HG03159 (cell line): ENCODE measurements at regions not wholly inside any gene's neighbourhood (a gene's known extent, or its start where the extent isn't known, plus 50 kb on each side); places are given as distances from the start of the nearest gene placed in this dataset.
"Not testable (repeated sequence)": the region's sequence is repeated elsewhere in the genome, so short reads cannot be mapped to it uniquely, and the experiment has no call there.

Experiments used
- ATAC-seq: cut with Tn5 transposase; IDR thresholded peaks from one replicate; pipeline ENCODE4 v1.9.1; 2021; ENCODE audit warnings: mild to moderate bottlenecking, moderate library complexity; ENCODE audit not compliant: unreplicated experiment

- not testable (repeated sequence) for ATAC-seq
Measured at GRCh38 chr10:77740396-77740795, 102.8 kb upstream of the KCNMA1 start.

DNA sequence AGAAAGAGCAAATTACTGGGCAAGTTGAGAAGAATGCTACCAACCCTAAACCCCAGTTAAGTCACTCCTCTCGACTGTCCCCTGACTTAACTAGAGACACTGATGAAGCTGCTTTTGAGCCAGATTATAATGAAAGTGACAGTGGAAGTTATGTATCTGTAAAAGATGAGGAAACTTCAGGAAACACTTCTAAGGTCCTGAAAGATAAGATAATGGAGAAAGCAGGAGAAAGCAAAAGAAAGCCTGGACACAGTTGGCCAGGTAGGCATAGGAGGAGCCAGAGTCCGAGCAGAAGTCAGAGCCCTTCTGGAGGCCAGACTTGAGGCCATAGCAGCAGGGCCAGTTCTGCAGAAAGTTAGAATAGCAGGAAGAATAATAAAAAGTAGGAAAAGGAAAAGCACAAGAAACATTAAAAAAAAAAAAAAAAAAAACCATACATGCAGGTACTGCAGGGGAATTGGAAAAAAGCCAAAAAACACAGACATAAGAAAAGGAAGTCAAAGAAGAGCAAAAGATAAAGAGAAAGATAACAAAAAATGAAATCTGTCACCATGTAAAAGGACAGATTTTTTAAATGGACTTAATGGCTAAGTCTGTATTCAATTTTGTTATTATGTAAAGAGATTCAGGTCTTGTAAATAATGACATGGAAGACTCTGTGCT is 101.0 kb upstream of the KCNMA1 start:
- ATAC-seq, result no peak

DNA sequence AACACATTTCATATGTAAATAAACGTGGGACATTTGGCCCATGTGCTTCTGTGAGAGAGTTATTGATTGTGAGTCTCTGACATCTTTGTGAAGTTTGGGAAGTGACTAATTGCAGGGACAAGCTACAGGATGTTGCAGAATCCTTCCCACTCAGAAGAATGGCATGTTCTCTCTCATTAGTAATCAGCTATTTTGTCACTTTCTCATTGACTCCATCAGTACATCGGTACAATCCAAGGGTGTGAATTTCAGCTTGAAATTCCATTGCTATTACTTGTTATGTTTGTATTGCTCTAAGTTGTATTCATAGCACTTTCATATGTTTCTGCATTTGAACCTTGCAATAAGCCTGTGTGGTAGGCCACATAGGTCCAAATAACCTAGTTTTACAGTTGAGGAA is 100.0 kb upstream of the KCNMA1 start:
- no peak for ATAC-seq

GRCh38 chr10:77735136-77735535 is 97.5 kb upstream of the KCNMA1 start:
- not testable (repeated sequence) for ATAC-seq

DNA sequence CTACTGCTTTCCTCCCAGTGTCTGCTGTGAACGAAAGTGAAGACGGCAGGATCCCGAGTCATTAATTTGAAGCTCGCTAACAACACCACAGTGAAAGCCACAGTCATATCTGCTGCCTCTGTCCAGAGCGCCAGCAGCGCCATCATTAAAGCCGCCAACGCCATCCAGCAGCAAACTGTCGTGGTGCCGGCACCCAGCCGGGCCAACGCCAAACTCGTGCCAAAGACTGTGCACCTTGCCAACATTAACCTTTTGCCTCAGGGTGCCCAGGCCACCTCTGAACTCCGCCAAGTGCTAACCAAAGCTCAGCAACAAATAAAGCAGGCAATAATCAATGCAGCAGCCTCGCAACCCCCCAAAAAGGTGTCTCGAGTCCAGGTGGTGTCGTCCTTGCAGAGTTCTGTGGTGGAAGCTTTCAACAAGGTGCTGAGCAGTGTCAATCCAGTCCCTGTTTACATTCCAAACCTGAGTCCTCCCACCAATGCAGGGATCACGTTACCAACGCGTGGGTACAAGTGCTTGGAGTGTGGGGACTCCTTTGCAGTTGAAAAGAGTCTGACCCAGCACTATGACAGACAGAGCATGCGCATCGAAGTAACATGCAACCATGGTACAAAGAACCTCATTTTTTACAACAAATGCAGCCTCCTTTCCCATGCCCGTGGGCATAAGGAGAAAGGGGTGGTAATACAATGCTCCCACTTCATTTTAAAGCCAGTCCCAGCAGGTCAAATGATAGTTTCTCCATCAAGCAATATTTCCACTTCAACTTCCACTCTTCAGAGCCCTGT is 94.8 kb upstream of the KCNMA1 start:
- no peak for ATAC-seq

GRCh38 chr10:77727481-77727880 is 89.9 kb upstream of the KCNMA1 start:
- no peak for ATAC-seq

GRCh38 chr10:77726732-77727131 is 89.1 kb upstream of the KCNMA1 start:
- no peak for ATAC-seq

GRCh38 chr10:77726301-77726700 is 88.7 kb upstream of the KCNMA1 start:
- ATAC-seq, result no peak

GRCh38 chr10:77724820-77725219 is 87.2 kb upstream of the KCNMA1 start:
- no peak for ATAC-seq

DNA sequence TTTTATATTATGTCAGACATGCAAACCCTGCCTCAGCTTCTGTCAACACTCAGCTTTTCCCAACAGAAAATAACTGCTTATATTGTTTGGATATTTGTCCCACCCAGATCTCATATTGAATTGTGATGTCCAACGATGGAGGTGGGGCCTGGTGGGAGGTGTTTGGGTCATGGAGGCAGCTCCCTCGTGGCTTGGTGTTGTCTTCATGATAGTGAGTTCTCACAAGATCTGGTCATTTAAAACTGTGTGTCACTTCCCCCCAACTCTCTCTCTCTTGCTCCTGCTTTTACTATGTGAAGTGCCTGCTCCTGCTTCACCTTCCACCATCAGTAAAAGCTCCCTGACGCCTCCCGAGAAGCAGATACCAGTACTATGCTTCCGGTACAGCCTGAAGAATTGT is 85.8 kb upstream of the KCNMA1 start:
- ATAC-seq, result no peak

- not testable (repeated sequence) for ATAC-seq
Measured at GRCh38 chr10:77722956-77723355, 85.3 kb upstream of the KCNMA1 start.

GRCh38 chr10:77721815-77722214 is 84.2 kb upstream of the KCNMA1 start:
- ATAC-seq, result no peak

DNA sequence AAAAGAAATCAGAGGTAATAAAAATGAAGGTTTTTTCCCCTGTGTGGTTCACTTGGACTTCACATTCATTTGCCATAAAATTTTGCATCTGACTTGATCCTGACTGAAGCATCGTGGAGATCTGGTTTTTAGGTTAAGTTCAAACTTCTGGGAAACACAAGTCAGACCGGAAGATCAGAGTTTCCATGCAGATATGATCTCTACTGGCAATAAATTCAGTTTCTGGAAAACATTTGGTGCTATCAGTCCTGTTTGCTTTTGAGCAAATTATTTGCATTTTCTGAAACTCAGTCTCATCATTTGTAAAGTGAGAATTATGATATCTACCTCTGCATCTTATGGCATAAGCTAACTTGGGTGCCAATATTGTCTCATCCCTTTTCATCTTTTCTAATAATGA is 81.3 kb upstream of the KCNMA1 start:
- no peak for ATAC-seq

DNA sequence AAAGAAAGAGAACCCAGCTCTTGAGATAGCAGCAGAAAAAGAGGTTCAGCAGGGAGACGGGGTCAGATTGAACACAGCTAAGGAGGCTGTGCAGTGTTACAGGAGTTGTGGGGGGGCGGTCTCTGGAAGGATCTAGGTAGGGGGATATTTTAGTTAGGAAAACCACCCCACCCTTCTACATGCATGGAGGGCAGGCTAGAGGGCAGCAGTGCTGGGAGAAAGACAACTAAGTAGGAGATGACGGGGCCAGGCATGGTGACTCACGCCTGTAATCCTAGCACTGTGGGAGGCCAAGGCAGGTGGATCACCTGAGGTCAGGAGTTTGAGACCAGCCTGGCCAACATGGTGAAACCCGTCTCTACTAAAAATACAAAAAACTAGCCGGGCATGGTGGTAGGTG is 80.7 kb upstream of the KCNMA1 start:
- ATAC-seq, result not testable (repeated sequence)

GRCh38 chr10:77717336-77717735 is 79.7 kb upstream of the KCNMA1 start:
- no peak for ATAC-seq

GRCh38 chr10:77716458-77717317 is 79.1 kb upstream of the KCNMA1 start:
- ATAC-seq, result no peak

DNA sequence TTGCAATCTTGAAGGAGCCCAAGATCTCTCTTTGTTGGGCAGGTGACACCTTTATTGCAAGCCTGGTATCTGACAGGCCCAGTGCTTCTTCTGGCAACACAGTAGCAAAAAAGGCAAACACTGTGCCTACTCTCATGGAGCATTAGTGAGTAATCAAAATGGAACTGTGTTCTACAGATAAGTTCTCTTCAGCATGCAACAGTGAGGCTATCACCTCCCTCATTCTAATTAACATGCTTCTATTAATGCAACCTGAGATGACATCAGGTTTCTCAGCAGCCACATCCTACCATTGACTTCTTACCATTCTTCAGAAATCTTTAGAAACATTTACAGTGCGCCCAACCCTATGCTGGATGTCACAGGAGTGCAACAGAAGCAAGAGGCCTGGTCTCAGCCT is 77.9 kb upstream of the KCNMA1 start:
- ATAC-seq, result no peak

DNA sequence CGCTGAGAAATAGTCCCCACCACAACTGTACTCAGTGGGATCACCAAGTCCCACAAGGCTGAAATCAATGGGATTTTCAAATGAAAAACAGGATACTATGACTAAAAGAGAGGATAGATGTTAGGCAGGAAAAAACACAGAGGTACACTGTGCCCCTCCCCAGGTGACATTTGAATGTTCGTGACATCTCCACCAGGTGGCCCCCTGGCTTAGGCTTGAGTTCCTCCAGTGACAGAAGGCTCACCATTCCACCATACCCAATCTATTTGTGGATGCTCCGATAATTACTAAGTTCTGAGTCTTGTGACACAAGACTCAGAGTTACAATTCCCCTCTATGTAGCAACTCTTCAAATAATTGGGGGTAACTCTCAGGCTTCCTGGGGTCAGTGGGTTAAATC is 77.5 kb upstream of the KCNMA1 start:
- no peak for ATAC-seq

GRCh38 chr10:77713521-77714280 is 76.1 kb upstream of the KCNMA1 start:
- no peak for ATAC-seq

GRCh38 chr10:77712207-77712606 is 74.6 kb upstream of the KCNMA1 start:
- no peak for ATAC-seq

DNA sequence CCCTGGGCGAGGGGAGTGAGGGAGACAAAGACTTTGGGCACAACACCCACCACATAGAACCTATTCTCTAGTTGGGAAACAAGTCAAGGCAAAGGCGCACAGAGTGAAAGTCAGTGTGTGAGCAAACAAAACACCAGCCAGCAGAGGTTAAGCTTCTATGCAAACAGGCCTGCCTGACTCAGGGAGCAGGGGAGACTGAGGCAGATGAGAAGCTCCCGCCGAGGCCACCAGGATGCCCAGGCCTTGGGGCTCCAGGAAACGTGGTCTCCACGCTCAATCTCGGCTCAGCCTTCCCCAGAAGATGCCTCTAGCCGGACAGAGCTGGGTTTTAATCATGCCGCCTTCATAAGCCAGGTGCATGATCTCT is 74.1 kb upstream of the KCNMA1 start:
- peak; percentile 3 for ATAC-seq
